Gastroesophageal sphincter (tissue), 4 donors: ENCODE measurements at regions not wholly inside any gene's neighbourhood (a gene's known extent, or its start where the extent isn't known, plus 50 kb on each side); places are given as distances from the start of the nearest gene placed in this dataset.

Source experiments
- ATAC-seq: fragments of 150-250 bp; one replicate; pipeline ENCODE4 v1.9.1; 2016; ENCODE audit warnings: mild to moderate bottlenecking, moderate library complexity
- H3K27ac ChIP-seq, 4 donors: fragments of 200-600 bp; sonication (generic) in 3 of 4; 1 replicate in 3 of 4; 2 replicates in 1 of 4; pipeline ENCODE4 v1.5.1; 2016 to 2019
- H3K27me3 ChIP-seq: fragments of 200-600 bp; sonication (generic); one replicate; pipeline ENCODE4 v1.5.1; 2019
- H3K36me3 ChIP-seq, 2 donors: fragments of 200-600 bp; sonication (generic); one replicate each; pipeline ENCODE4 v1.5.1; 2019; ENCODE audit warnings: control low read depth in 1 of 2
- H3K4me1 ChIP-seq, 3 donors: fragments of 200-600 bp; sonication (generic); 1 replicate in 2 of 3; 2 replicates in 1 of 3; pipeline ENCODE4 v1.5.1; 2016 to 2019; ENCODE audit warnings: control low read depth in 2 of 3
- H3K4me3 ChIP-seq, 2 donors: fragments of 200-600 bp; sonication (generic); one replicate each; pipeline ENCODE4 v1.5.1; 2019; ENCODE audit warnings: mild to moderate bottlenecking in 1 of 2, moderate library complexity in 1 of 2
- H3K9me3 ChIP-seq, 3 donors: fragments of 200-600 bp; sonication (generic); one replicate each; pipeline ENCODE4 v1.5.1; 2017 to 2019; ENCODE audit warnings: control low read depth in 2 of 3
- CTCF ChIP-seq, 4 experiments: fragments of 200-600 bp in 2 of 4; fragments of 450-650 bp in 2 of 4; sonication (generic) in 1 of 4; IDR thresholded peaks; one replicate each; pipeline ENCODE4 v1.5.1; 2017 to 2019; ENCODE audit warnings: antibody characterized with exemption in 4 of 4, mild to moderate bottlenecking in 2 of 4, moderate library complexity in 2 of 4
- EP300 ChIP-seq: sonication (generic); formaldehyde crosslinking; IDR thresholded peaks from one replicate; pipeline ENCODE4 v1.6.1; 2017; ENCODE audit warnings: antibody characterized with exemption, mild to moderate bottlenecking
- POLR2A ChIP-seq, 2 donors: fragments of 450-650 bp; IDR thresholded peaks; one replicate each; pipeline ENCODE4 v1.6.1; 2017; ENCODE audit warnings: antibody characterized with exemption in 2 of 2, mild to moderate bottlenecking in 2 of 2, moderate library complexity in 1 of 2
- POLR2AphosphoS5 ChIP-seq: sonication (generic); formaldehyde crosslinking; IDR thresholded peaks from one replicate; pipeline ENCODE4 v1.6.1; 2017; ENCODE audit warnings: antibody characterized with exemption
- WGBS, 2 donors: methylation state at CpG; one replicate each; pipeline ENCODE4 v1.1.5; 2018; ENCODE audit warnings: low coverage in 1 of 2; 5-methylcytosine and 5-hydroxymethylcytosine counted together

GRCh38 chr11:128343870-128344269 is 243.5 kb downstream of the ETS1 start:
- Histone ChIP-seq H3K4me3 (no peak overlapping the region), H3K9me3 (no peaks in the 10 kb centered on the region), H3K4me1 (peaks cover 0 to 14% (median 5%) of the 10 kb centered on the region in 3 donors), H3K27me3 (no peaks in the 10 kb centered on the region), H3K27ac (no peak overlapping the region), H3K36me3 (no peaks in the 10 kb centered on the region)
- 82 to 90% methylated on average over 4 of the region's 4 CpGs for WGBS, 2 donors
- TF ChIP-seq EP300 (no peak), POLR2AphosphoS5 (no peak)
- ATAC-seq: no peak

GRCh38 chr11:128343135-128343514 is 244.2 kb downstream of the ETS1 start:
- Histone ChIP-seq H3K36me3 (no peaks in the 10 kb centered on the region), H3K4me1 (peaks cover 0 to 14% (median 5%) of the 10 kb centered on the region in 3 donors), H3K4me3 (no peak overlapping the region), H3K27ac (peak overlapping the region in 3 of 4 donors; percentile 14 to 72 (median 63)), H3K9me3 (no peaks in the 10 kb centered on the region), H3K27me3 (no peaks in the 10 kb centered on the region)
- WGBS, 2 donors: 50 to 65% methylated on average over 1 of the region's 2 CpGs
- ATAC-seq: no peak
- TF ChIP-seq EP300: no peak
- no peak for TF ChIP-seq POLR2AphosphoS5
- TF ChIP-seq POLR2A (IDR thresholded peaks at IDR 0.05): no peak
- no peak for TF ChIP-seq CTCF (IDR thresholded peaks at IDR 0.05)

DNA sequence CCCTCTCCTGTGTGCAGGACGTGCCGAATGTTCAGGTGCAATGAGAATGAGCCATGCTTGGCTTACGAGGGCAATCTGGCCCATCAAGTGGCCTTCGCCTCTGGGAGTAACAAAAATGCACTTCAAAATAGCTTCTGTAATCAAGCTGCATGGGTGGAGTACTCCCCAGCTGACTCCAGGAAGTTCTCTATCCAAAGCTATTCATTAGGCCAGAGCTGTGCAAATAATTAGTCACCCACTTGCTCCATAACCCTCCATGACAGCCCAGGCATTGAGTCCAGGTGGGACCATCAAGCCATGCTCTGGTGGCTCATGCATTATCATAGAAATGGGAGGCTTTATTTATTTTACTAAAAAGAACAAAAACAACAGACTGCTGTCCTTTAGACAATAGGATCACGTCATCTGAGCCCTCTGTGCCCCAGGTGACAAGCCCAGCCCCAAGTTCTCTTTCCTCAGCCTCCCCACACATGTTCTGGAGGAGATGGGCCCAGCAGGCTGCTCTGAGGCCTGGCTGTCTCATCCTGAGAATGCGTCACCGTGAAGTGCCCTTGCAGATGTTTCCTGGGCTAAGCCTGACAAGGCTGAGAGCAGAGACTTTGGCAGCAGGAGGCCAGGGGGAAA is 244.7 kb downstream of the ETS1 start:
- Histone ChIP-seq H3K27ac (peak overlapping the region in 3 of 4 donors; percentile 14 to 72 (median 63)), H3K9me3 (no peaks in the 10 kb centered on the region)
- peak; percentile 88 for ATAC-seq

GRCh38 chr11:128341280-128342248 is 245.8 kb downstream of the ETS1 start:
- Histone ChIP-seq H3K36me3 (no peaks in the 10 kb centered on the region), H3K27me3 (no peaks in the 10 kb centered on the region), H3K4me1 (peaks cover 0 to 14% (median 5%) of the 10 kb centered on the region in 3 donors), H3K9me3 (no peaks in the 10 kb centered on the region), H3K4me3 (no peak overlapping the region), H3K27ac (peak overlapping the region in 3 of 4 donors; percentile 14 to 72 (median 63))
- ATAC-seq: no peak
- WGBS, 2 donors: 64 to 84% methylated on average over 19 to 21 of the region's 22 CpGs
- TF ChIP-seq CTCF (IDR thresholded peaks at IDR 0.05) (no peak), POLR2A (IDR thresholded peaks at IDR 0.05) (no peak), POLR2AphosphoS5 (no peak), EP300 (no peak)

More for the DNA sequence above, 244.7 kb downstream of the ETS1 start:
- Histone ChIP-seq H3K27me3 (no peaks in the 10 kb centered on the region), H3K36me3 (no peaks in the 10 kb centered on the region), H3K4me1 (peaks cover 0 to 14% (median 5%) of the 10 kb centered on the region in 3 donors), H3K4me3 (no peak overlapping the region)
- TF ChIP-seq EP300 (no peak), CTCF (IDR thresholded peaks at IDR 0.05) (no peak), POLR2A (IDR thresholded peaks at IDR 0.05) (no peak), POLR2AphosphoS5 (no peak)
- WGBS, 2 donors: 50 to 88% methylated on average over 1 to 4 of the region's 7 CpGs

DNA sequence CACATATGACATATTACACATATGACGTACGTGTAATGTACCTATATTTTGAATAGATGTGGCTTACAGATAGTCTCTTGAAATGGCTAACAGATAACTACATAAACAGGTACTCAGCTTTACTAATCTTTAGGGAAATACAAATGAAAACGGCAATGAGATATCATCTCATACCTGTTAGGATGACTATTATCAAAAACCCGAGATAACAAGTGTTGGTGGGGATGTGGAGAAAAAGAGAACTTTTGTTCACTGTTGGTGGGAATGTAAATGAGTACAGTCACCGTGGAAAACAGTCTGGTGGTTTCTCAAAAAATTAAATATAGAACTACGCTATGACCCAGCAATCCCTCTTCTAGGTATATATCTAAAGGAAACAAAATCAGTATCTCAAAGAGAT is 247.6 kb downstream of the ETS1 start:
- no peak overlapping the region for H3K27ac ChIP-seq
- no peaks in the 10 kb centered on the region for H3K27me3 ChIP-seq
- no peak overlapping the region for H3K4me3 ChIP-seq
- WGBS, 2 donors: 94 to 96% methylated on average over 6 of the region's 6 CpGs
- no peaks in the 10 kb centered on the region for H3K36me3 ChIP-seq
- no peaks in the 10 kb centered on the region for H3K9me3 ChIP-seq
- TF ChIP-seq CTCF (IDR thresholded peaks at IDR 0.05): no peak
- no peak for TF ChIP-seq POLR2A (IDR thresholded peaks at IDR 0.05)
- no peak for TF ChIP-seq EP300
- TF ChIP-seq POLR2AphosphoS5: no peak
- H3K4me1 ChIP-seq: peaks cover 0 to 23% (median 5%) of the 10 kb centered on the region in 3 donors
- ATAC-seq: no peak
